ENCODE measurements at regions not wholly inside any gene's neighbourhood (a gene's known extent, or its start where the extent isn't known, plus 50 kb on each side); places are given as distances from the start of the nearest gene placed in this dataset.
"Not testable (repeated sequence)": the region's sequence is repeated elsewhere in the genome, so short reads cannot be mapped to it uniquely, and the experiment has no call there.

DNA sequence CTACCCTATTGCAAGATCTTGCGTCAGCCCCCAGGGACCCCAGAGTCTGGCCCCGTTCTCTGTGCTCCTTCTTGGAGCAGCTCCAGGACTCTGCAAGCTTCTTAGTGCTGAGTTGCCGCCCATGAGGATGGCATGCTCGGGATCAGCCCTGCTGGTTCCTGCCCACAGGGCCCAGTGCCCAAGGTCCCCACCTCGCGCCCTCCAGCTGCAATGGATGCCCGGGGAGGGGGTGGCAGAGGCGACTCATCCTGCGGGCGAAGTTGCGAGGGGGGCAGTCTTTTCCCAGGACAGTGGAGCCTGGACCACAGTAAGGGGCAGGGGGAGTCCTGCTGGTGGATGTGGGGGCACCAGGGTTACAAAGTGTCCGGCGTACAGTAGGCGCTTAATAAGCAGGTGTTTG, 261.9 kb downstream of the BCL2 start:
- H4K20me1 ChIP-seq (ENCODE audit: insufficient read depth, low read length): no peaks in the 10 kb centered on the region
- no peak for DNase-seq
- H3K9me3 ChIP-seq (replicated peaks; ENCODE audit: insufficient read depth, low read length): no peaks in the 10 kb centered on the region
- H3K4me2 ChIP-seq (ENCODE audit: low read depth, low read length): no peak overlapping the region
- 0 out of 2 replicates have a peak, but pooled peaks cover 4% of the 10 kb centered on the region for H3K4me1 ChIP-seq (ENCODE audit: low read length)
- no peaks in the 10 kb centered on the region for H3K27me3 ChIP-seq (replicated peaks; ENCODE audit: insufficient read depth, low read length)
- no peak overlapping the region for H3K9ac ChIP-seq (ENCODE audit: low read length)
- no peak overlapping the region for H3K27ac ChIP-seq (ENCODE audit: low read length)
- H3K79me2 ChIP-seq (ENCODE audit: low read length): no peaks in the 10 kb centered on the region
- H3K9me2 ChIP-seq (replicated peaks; ENCODE audit: insufficient read depth, low read length): no peaks in the 10 kb centered on the region
- TF ChIP-seq EZH2phosphoT487 (IDR thresholded peaks at IDR 0.05; ENCODE audit: low read length) (no peak), EZH2 (optimal IDR thresholded peaks at IDR 0.05; ENCODE audit: low read depth, low read length) (no peak)
- TF ChIP-seq, protein P1, sequence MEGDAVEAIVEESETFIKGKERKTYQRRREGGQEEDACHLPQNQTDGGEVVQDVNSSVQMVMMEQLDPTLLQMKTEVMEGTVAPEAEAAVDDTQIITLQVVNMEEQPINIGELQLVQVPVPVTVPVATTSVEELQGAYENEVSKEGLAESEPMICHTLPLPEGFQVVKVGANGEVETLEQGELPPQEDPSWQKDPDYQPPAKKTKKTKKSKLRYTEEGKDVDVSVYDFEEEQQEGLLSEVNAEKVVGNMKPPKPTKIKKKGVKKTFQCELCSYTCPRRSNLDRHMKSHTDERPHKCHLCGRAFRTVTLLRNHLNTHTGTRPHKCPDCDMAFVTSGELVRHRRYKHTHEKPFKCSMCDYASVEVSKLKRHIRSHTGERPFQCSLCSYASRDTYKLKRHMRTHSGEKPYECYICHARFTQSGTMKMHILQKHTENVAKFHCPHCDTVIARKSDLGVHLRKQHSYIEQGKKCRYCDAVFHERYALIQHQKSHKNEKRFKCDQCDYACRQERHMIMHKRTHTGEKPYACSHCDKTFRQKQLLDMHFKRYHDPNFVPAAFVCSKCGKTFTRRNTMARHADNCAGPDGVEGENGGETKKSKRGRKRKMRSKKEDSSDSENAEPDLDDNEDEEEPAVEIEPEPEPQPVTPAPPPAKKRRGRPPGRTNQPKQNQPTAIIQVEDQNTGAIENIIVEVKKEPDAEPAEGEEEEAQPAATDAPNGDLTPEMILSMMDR (IDR thresholded peaks at IDR 0.05; ENCODE audit: low read length): no peak
- no peaks in the 10 kb centered on the region for H3F3A ChIP-seq (ENCODE audit: insufficient read depth, low read length)
- H3K4me3 ChIP-seq (ENCODE audit: low read length): no peak overlapping the region
- H2AFZ ChIP-seq (ENCODE audit: low read length): no peak overlapping the region
- no peaks in the 10 kb centered on the region for H3K36me3 ChIP-seq (replicated peaks; ENCODE audit: insufficient read depth, low read length)

DNA sequence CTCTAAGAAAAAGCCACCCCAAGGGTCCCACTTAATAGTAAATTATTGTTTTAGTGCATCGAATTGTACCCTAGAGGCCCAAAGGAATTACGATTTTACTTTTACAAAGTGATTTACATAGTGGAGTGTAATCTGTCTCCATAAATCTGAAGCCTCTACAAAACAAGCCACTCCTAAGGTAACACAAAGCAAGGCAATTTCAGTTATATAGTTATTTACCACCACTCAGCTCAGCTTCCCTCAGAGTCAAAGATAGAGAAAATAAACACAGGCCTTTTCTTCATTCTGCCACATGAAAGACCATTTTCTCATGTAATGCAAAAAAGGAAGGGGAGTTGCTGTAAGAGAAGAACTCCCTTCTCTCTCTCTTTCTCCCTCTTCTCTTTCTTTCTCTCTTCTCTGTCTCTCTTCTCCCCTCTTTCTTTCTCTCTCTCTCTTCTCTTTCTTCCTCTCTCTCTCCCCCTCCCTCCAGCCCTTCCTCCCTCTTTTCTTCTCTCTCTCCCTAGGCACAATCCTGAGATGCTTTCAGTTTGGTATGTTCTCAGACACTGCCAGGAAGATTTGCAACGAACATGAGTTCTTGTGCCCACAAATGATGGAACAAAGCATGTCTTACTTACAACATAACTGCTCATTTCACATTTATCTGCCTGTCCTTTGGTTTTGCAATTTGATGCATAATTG, 264.5 kb downstream of the BCL2 start:
- no peaks in the 10 kb centered on the region for H3K9me2 ChIP-seq (replicated peaks; ENCODE audit: insufficient read depth, low read length)
- H2AFZ ChIP-seq (ENCODE audit: low read length): peak overlapping the region; percentile 52; the same call in 1 of the 2 replicates

DNA sequence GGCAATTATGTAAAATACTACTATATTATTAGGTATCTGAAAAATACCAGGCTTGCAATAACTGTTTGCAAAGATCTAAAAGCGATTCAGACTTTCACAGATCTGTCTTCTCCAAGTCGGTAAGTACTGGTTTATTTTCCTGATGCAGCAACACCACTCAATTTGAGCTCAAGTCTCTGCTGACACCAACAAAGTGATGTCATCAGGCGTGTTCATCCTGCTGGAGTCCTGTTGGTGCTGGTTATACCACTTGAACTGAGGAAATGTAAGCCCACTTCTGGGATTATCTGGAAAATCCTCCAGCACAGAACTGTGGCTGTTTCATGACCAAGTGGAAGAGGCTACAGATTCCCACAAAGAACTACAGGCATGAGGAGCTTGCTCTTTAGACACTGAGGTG, 267.6 kb downstream of the BCL2 start:
- Histone ChIP-seq H3K27ac (ENCODE audit: low read length) (no peak overlapping the region), H3K36me3 (replicated peaks; ENCODE audit: insufficient read depth, low read length) (no peaks in the 10 kb centered on the region), H3K9ac (ENCODE audit: low read length) (no peak overlapping the region), H3K9me3 (replicated peaks; ENCODE audit: insufficient read depth, low read length) (no peaks in the 10 kb centered on the region), H3K9me2 (replicated peaks; ENCODE audit: insufficient read depth, low read length) (no peaks in the 10 kb centered on the region), H3K4me1 (ENCODE audit: low read length) (peaks cover 26% of the 10 kb centered on the region), H2AFZ (ENCODE audit: low read length) (no peak overlapping the region), H3K4me3 (ENCODE audit: low read length) (no peak overlapping the region), H3K27me3 (replicated peaks; ENCODE audit: insufficient read depth, low read length) (no peaks in the 10 kb centered on the region), H3K79me2 (ENCODE audit: low read length) (no peaks in the 10 kb centered on the region), H3F3A (ENCODE audit: insufficient read depth, low read length) (peaks cover 11% of the 10 kb centered on the region), H4K20me1 (ENCODE audit: insufficient read depth, low read length) (no peaks in the 10 kb centered on the region), H3K4me2 (ENCODE audit: low read depth, low read length) (0 out of 2 replicates have a peak overlapping the region, but pooled peaks have one; percentile 51)
- no peak for DNase-seq
- TF ChIP-seq EZH2 (optimal IDR thresholded peaks at IDR 0.05; ENCODE audit: low read depth, low read length): no peak
- no peak for TF ChIP-seq EZH2phosphoT487 (IDR thresholded peaks at IDR 0.05; ENCODE audit: low read length)

More for the DNA sequence above, 264.5 kb downstream of the BCL2 start:
- Histone ChIP-seq H3K4me2 (ENCODE audit: low read depth, low read length) (peak overlapping the region; percentile 6; the same call in 1 of the 2 replicates), H3K27me3 (replicated peaks; ENCODE audit: insufficient read depth, low read length) (no peaks in the 10 kb centered on the region), H3K79me2 (ENCODE audit: low read length) (no peaks in the 10 kb centered on the region), H3K9ac (ENCODE audit: low read length) (no peak overlapping the region), H3K27ac (ENCODE audit: low read length) (no peak overlapping the region), H3K9me3 (replicated peaks; ENCODE audit: insufficient read depth, low read length) (no peaks in the 10 kb centered on the region), H3K4me3 (ENCODE audit: low read length) (no peak overlapping the region), H3K4me1 (ENCODE audit: low read length) (peaks cover 22% of the 10 kb centered on the region), H4K20me1 (ENCODE audit: insufficient read depth, low read length) (no peaks in the 10 kb centered on the region), H3F3A (ENCODE audit: insufficient read depth, low read length) (peaks cover 9% of the 10 kb centered on the region), H3K36me3 (replicated peaks; ENCODE audit: insufficient read depth, low read length) (no peaks in the 10 kb centered on the region)
- no peak for DNase-seq
- TF ChIP-seq EZH2phosphoT487 (IDR thresholded peaks at IDR 0.05; ENCODE audit: low read length) (no peak), EZH2 (optimal IDR thresholded peaks at IDR 0.05; ENCODE audit: low read depth, low read length) (no peak)
- TF ChIP-seq, protein P1 (IDR thresholded peaks at IDR 0.05; ENCODE audit: low read length): no peak

DNA sequence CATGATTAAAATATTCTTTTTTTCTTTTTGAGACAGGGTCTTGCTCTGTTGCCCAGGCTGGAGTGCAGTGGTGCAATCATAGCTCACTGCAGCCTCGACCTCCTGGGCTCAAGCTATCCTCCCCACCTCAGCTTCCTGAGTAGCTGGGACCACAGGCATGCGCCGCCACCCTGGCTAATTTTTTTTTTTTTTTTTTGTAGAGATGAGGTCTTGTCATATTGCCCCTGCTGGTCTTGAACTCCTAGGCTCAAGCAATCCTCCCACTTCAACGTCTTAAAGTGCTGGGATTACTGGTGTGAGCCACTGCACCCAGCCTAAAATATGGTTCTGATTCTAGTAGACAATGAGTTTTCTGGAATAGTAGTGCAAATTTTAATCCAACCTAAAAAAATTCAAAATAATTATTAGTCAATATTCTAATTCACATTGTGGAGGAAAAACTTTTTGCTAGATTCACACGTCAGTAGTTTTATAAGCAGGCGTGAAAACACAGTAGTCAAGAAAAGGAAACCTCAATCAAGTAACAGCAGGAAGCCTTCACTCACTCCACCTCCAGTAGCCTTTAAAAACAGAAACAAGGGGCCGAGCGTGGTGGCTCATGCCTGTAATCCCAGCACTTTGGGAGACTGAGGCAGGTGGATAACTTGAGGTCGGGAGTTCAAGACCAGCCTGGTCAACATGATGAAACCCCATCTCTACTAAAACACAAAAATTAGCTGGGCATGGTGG, 268.7 kb downstream of the BCL2 start:
- not testable (repeated sequence) for H4K20me1 ChIP-seq (ENCODE audit: insufficient read depth, low read length); H3K79me2 ChIP-seq (ENCODE audit: low read length); H3K9me2 ChIP-seq (replicated peaks; ENCODE audit: insufficient read depth, low read length); H3K9me3 ChIP-seq (replicated peaks; ENCODE audit: insufficient read depth, low read length); H3K27me3 ChIP-seq (replicated peaks; ENCODE audit: insufficient read depth, low read length); H3K36me3 ChIP-seq (replicated peaks; ENCODE audit: insufficient read depth, low read length); H2AFZ ChIP-seq (ENCODE audit: low read length)
- Histone ChIP-seq H3K9ac (ENCODE audit: low read length) (peak overlapping the region; percentile 3; the same call in 1 of the 2 replicates), H3F3A (ENCODE audit: insufficient read depth, low read length) (peaks cover 11% of the 10 kb centered on the region), H3K4me1 (ENCODE audit: low read length) (peaks cover 26% of the 10 kb centered on the region), H3K27ac (ENCODE audit: low read length) (peak overlapping the region; percentile 73; the same call in 1 of the 2 replicates), H3K4me3 (ENCODE audit: low read length) (peak overlapping the region; percentile 4; the same call in 1 of the 2 replicates), H3K4me2 (ENCODE audit: low read depth, low read length) (peak overlapping the region; percentile 51; the same call in 1 of the 2 replicates)
- DNase-seq: peak; percentile 74
